ENCODE measurements at regions not wholly inside any gene's neighbourhood (a gene's known extent, or its start where the extent isn't known, plus 50 kb on each side); places are given as distances from the start of the nearest gene placed in this dataset.

GRCh38 chr10:130455111-130455695 is 319.0 kb downstream of the GLRX3 start:
- TF ChIP-seq, protein P1, sequence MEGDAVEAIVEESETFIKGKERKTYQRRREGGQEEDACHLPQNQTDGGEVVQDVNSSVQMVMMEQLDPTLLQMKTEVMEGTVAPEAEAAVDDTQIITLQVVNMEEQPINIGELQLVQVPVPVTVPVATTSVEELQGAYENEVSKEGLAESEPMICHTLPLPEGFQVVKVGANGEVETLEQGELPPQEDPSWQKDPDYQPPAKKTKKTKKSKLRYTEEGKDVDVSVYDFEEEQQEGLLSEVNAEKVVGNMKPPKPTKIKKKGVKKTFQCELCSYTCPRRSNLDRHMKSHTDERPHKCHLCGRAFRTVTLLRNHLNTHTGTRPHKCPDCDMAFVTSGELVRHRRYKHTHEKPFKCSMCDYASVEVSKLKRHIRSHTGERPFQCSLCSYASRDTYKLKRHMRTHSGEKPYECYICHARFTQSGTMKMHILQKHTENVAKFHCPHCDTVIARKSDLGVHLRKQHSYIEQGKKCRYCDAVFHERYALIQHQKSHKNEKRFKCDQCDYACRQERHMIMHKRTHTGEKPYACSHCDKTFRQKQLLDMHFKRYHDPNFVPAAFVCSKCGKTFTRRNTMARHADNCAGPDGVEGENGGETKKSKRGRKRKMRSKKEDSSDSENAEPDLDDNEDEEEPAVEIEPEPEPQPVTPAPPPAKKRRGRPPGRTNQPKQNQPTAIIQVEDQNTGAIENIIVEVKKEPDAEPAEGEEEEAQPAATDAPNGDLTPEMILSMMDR (IDR thresholded peaks at IDR 0.05): no peak
- TF ChIP-seq POLR2A (IDR thresholded peaks at IDR 0.05): no peak
